Osteoblast (primary cell): ENCODE measurements at regions not wholly inside any gene's neighbourhood (a gene's known extent, or its start where the extent isn't known, plus 50 kb on each side); places are given as distances from the start of the nearest gene placed in this dataset.

ENCODE experiments used
- DNase-seq: peaks from one replicate; pipeline ENCODE4 v3.0.0; 2011; ENCODE audit warnings: low spot score, mixed read lengths; ENCODE audit not compliant: insufficient read length; ENCODE audit errors: missing footprints
- H2AFZ ChIP-seq: 2 replicates; pipeline ENCODE4 v1.6.0; 2011; ENCODE audit warnings: mild to moderate bottlenecking, low read length
- H3K27ac ChIP-seq: 2 replicates; pipeline ENCODE4 v1.5.1; 2011; ENCODE audit warnings: mild to moderate bottlenecking, low read depth, low read length, moderate library complexity
- H3K27me3 ChIP-seq: 2 replicates; pipeline ENCODE4 v1.6.0; 2012; ENCODE audit warnings: mild to moderate bottlenecking, control low read depth, inconsistent platforms, low read length, moderate library complexity; ENCODE audit not compliant: insufficient read depth
- H3K36me3 ChIP-seq: 2 replicates; pipeline ENCODE4 v1.5.1; 2011; ENCODE audit warnings: mild to moderate bottlenecking, low read length, control low read depth, moderate library complexity; ENCODE audit not compliant: insufficient read depth
- H3K4me1 ChIP-seq: 2 replicates; pipeline ENCODE4 v1.5.1; 2011; ENCODE audit warnings: mild to moderate bottlenecking, low read length, control low read depth, moderate library complexity; ENCODE audit not compliant: insufficient read depth
- H3K4me2 ChIP-seq: 2 replicates; pipeline ENCODE4 v1.6.0; 2011; ENCODE audit warnings: mild to moderate bottlenecking, low read length; ENCODE audit not compliant: insufficient read depth
- H3K4me3 ChIP-seq: fragments of 200-600 bp; sonication (generic); 3 replicates; pipeline ENCODE4 v1.5.1; 2012; ENCODE audit warnings: mild to moderate bottlenecking, low read length, inconsistent platforms; ENCODE audit not compliant: insufficient read depth
- H3K79me2 ChIP-seq: 2 replicates; pipeline ENCODE4 v1.6.0; 2012; ENCODE audit warnings: mild to moderate bottlenecking, low read length, control low read depth, inconsistent platforms; ENCODE audit not compliant: insufficient read depth
- H3K9me3 ChIP-seq: 2 replicates; pipeline ENCODE4 v1.5.1; 2011; ENCODE audit warnings: low read depth, low read length, control low read depth
- H4K20me1 ChIP-seq: 2 replicates; pipeline ENCODE4 v1.6.0; 2012; ENCODE audit warnings: mild to moderate bottlenecking, low read length, control low read depth; ENCODE audit not compliant: insufficient read depth
- CTCF ChIP-seq: IDR thresholded peaks from 2 replicates; pipeline ENCODE4 v1.5.1; 2011; ENCODE audit warnings: mild to moderate bottlenecking, low read depth, low read length, moderate library complexity; ENCODE audit errors: extremely low read depth

GRCh38 chr2:56460508-56460907 lies 276.7 kb downstream of the CCDC85A start:
- Histone ChIP-seq H3K4me3 (no peak overlapping the region), H3K4me2 (no peak overlapping the region), H3K79me2 (no peaks in the 10 kb centered on the region), H3K4me1 (no peaks in the 10 kb centered on the region), H2AFZ (no peak overlapping the region), H3K27ac (no peak overlapping the region), H3K27me3 (no peaks in the 10 kb centered on the region), H4K20me1 (no peaks in the 10 kb centered on the region), H3K9me3 (peaks cover 3% of the 10 kb centered on the region), H3K36me3 (no peaks in the 10 kb centered on the region)
- no peak for TF ChIP-seq CTCF
- no peak for DNase-seq

GRCh38 chr2:56464066-56464465 lies 280.3 kb downstream of the CCDC85A start:
- no peak overlapping the region for H3K4me3 ChIP-seq
- no peaks in the 10 kb centered on the region for H3K4me1 ChIP-seq
- H3K36me3 ChIP-seq, result no peaks in the 10 kb centered on the region
- no peaks in the 10 kb centered on the region for H3K9me3 ChIP-seq
- no peaks in the 10 kb centered on the region for H3K79me2 ChIP-seq
- no peak for TF ChIP-seq CTCF
- H4K20me1 ChIP-seq, result no peaks in the 10 kb centered on the region
- no peaks in the 10 kb centered on the region for H3K27me3 ChIP-seq
- H3K4me2 ChIP-seq, result no peak overlapping the region
- H2AFZ ChIP-seq, result no peak overlapping the region
- no peak overlapping the region for H3K27ac ChIP-seq
- no peak for DNase-seq

GRCh38 chr2:56464613-56465012 lies 280.8 kb downstream of the CCDC85A start:
- Histone ChIP-seq H4K20me1 (no peaks in the 10 kb centered on the region), H3K27ac (no peak overlapping the region), H2AFZ (no peak overlapping the region), H3K79me2 (no peaks in the 10 kb centered on the region), H3K4me2 (no peak overlapping the region), H3K4me1 (no peaks in the 10 kb centered on the region), H3K36me3 (no peaks in the 10 kb centered on the region), H3K9me3 (no peaks in the 10 kb centered on the region), H3K4me3 (no peak overlapping the region), H3K27me3 (no peaks in the 10 kb centered on the region)
- TF ChIP-seq CTCF, result no peak
- no peak for DNase-seq

- Histone ChIP-seq H3K36me3 (no peaks in the 10 kb centered on the region), H3K4me2 (no peak overlapping the region), H3K4me1 (no peaks in the 10 kb centered on the region), H3K27ac (no peak overlapping the region), H3K4me3 (no peak overlapping the region), H2AFZ (no peak overlapping the region), H3K27me3 (no peaks in the 10 kb centered on the region), H3K9me3 (no peaks in the 10 kb centered on the region), H3K79me2 (no peaks in the 10 kb centered on the region), H4K20me1 (no peaks in the 10 kb centered on the region)
- no peak for DNase-seq
- TF ChIP-seq CTCF, result no peak
Observed at GRCh38 chr2:56465491-56465890, 281.7 kb downstream of the CCDC85A start.
